ENCODE measurements at regions not wholly inside any gene's neighbourhood (a gene's known extent, or its start where the extent isn't known, plus 50 kb on each side); places are given as distances from the start of the nearest gene placed in this dataset.

DNA sequence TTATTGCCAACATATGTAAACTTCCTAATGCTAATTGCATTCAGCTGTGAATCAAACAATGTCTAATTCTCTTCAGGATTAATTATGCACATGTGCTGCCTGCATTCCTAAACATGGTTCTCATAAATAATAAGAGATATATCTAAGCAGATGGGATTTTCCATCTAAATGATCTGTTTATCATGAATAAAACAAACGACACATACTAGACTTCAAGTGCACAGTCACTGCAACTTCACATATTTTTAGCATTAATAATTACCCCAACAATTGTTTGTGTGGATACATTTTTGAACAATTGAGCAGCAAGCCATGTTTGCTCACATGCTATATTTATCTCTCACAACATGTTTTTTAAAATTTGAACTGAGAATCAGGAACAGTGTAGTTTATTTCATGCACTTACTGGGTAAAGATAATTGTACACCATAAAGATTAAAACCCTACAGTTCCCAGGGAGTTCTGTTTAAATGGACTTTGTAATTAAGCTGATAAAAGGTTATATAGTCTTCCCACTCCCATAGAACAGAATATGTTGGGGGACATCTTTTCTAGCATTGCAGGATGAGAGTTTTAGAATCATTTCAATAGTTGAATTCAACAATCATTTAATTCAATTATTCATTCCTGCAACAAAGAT, 378.5 kb downstream of the MDFIC start:
- TF ChIP-seq, protein P1, sequence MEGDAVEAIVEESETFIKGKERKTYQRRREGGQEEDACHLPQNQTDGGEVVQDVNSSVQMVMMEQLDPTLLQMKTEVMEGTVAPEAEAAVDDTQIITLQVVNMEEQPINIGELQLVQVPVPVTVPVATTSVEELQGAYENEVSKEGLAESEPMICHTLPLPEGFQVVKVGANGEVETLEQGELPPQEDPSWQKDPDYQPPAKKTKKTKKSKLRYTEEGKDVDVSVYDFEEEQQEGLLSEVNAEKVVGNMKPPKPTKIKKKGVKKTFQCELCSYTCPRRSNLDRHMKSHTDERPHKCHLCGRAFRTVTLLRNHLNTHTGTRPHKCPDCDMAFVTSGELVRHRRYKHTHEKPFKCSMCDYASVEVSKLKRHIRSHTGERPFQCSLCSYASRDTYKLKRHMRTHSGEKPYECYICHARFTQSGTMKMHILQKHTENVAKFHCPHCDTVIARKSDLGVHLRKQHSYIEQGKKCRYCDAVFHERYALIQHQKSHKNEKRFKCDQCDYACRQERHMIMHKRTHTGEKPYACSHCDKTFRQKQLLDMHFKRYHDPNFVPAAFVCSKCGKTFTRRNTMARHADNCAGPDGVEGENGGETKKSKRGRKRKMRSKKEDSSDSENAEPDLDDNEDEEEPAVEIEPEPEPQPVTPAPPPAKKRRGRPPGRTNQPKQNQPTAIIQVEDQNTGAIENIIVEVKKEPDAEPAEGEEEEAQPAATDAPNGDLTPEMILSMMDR (IDR thresholded peaks at IDR 0.05): no peak
- no peak for TF ChIP-seq POLR2A (IDR thresholded peaks at IDR 0.05)

All from esophagus squamous epithelium (tissue), 4 donors.